ENCODE measurements at regions not wholly inside any gene's neighbourhood (a gene's known extent, or its start where the extent isn't known, plus 50 kb on each side); places are given as distances from the start of the nearest gene placed in this dataset.
"Not testable (repeated sequence)": the region's sequence is repeated elsewhere in the genome, so short reads cannot be mapped to it uniquely, and the experiment has no call there.

DNA sequence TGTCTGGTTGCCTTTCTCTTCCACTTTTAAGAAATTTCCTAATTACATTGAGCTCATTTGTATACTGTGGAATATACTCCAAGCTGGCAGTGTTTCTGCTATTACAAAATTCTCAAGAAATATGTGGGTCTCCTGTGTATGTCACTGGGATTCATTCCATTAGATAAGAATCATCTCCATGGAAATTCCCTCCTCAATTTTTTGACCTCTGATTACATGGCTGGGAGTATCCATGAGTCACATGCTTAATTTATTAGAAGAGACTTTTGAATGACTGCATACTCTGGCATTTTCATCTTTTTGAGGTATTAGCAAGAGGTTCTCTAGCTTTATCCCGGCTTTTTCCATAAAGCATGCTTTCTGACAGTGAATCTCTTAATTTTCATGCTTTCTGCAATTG, 665.5 kb upstream of the CNTNAP5 start:
- no peak for DNase-seq (ENCODE audit: low read depth)

- DNase-seq (ENCODE audit: low read depth) = no peak
Measured at GRCh38 chr2:123362671-123363440, 662.2 kb upstream of the CNTNAP5 start.

GRCh38 chr2:123363826-123364225, 661.3 kb upstream of the CNTNAP5 start:
- DNase-seq (ENCODE audit: low read depth) = no peak

DNA sequence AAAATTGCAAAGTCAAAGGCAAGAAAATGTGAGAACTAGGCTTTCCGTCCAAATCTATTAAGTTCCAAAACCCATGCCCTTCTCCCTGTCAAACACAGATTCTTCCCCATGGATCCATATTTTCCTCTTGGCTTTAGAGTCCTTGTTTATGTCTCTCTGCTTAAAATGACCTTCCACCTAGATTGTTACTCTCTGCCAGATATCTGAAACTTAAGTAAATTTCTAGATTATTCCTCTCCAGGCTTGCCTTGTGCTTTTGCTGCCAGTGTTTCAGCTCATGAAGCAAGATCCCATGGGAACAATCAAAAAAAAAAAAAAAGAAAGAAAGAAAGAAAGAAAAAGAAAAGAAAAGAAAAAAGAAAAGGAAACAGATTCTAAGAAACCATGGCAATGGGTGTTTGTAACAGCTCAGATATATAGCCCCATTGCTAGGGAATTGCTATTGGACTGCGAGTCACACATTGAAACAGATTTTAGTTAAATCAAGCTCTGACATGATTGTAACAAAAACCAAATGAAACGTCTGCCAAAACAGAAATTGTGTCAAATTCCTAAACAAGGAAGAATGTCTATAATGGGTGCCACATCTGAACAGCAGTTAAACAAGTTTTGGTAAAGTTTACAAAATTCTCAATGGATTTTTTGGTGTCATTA, 660.7 kb upstream of the CNTNAP5 start:
- no peak for DNase-seq (ENCODE audit: low read depth)

DNA sequence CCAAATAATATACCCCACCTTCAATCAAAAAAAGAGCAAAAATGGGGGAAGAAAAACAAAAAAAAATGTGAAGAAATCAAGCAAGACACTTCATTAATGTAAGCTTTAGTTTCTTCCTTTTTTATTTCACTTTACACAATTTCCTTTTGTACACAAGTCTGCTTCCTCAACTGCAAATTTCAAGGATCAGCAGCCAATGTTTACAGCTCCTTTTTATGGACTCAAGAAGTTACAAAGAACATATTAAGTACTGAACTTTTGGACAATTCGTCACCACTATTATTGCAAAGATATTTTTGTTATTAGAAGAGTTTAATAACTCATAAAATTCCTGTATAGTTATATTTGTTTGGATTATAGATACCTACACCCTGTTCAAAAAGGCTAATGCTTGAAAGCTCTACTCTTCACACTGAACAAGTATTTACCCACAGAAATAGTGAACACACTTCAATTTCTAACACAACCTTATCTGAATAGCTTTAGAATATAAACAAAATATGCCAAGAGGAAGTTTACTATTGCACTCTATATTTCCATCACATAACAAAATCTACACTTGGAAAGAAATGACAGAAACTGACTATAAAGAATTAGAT, 658.7 kb upstream of the CNTNAP5 start:
- DNase-seq (ENCODE audit: low read depth) = no peak

DNA sequence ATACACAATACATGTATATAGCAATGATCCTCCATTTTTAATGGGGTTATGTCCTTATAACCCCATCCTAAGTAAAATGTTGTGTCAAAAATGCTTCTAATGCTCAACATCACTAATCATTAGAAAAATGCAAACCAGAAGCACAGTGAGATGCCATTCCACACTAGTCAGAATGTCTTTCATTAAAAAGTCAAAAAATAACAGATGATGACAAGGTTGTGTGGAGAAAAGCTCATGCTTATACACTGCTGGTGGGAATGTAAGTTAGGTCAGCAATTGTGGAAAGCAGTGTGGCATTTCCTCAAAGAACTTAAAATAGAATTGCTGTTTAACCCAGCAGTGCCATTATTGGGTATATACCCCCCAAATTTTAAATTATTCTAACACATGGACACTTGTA, 654.9 kb upstream of the CNTNAP5 start:
- no peak for DNase-seq (ENCODE audit: low read depth)

GRCh38 chr2:123371535-123371934, 653.6 kb upstream of the CNTNAP5 start:
- DNase-seq (ENCODE audit: low read depth) = no peak

- no peak for DNase-seq (ENCODE audit: low read depth)
Measured at GRCh38 chr2:123380370-123380935, 644.6 kb upstream of the CNTNAP5 start.

DNA sequence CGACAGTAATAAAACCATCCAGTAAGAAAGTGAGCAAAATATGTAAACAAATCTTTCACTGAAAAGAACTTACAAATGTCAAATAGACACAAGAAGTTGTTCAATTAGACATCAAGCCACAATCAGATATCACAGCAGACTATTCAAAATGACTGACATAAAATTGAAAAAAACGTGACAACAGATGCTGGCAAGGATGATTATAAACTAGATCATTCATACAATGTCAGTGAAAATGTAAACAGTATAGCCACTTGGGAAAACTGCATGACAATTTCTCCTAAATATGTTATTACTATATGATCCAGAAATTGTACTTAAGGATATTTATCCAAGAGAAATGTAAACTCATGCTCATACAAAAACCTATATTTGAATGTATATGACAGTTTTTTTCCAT, 609.4 kb upstream of the CNTNAP5 start:
- no peak for DNase-seq (ENCODE audit: low read depth)

DNA sequence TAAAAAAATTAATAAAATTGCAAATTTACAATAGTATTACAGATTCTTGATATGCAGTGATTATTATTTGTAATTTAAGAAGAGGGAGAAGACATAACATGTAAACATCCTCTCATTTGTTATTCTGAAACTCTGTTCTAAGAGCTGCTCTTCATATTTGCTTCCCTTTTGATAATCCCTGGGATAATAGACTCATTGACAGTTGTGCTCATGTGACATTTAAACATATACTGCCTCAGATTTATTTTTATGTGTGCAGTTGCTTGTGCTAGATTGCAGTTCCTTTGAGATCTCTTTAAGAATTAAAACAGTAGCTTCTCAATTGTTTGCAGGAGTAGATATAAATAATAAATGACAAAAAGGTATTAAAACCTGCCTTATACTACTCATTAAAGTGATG, 605.1 kb upstream of the CNTNAP5 start:
- no peak for DNase-seq (ENCODE audit: low read depth)

DNA sequence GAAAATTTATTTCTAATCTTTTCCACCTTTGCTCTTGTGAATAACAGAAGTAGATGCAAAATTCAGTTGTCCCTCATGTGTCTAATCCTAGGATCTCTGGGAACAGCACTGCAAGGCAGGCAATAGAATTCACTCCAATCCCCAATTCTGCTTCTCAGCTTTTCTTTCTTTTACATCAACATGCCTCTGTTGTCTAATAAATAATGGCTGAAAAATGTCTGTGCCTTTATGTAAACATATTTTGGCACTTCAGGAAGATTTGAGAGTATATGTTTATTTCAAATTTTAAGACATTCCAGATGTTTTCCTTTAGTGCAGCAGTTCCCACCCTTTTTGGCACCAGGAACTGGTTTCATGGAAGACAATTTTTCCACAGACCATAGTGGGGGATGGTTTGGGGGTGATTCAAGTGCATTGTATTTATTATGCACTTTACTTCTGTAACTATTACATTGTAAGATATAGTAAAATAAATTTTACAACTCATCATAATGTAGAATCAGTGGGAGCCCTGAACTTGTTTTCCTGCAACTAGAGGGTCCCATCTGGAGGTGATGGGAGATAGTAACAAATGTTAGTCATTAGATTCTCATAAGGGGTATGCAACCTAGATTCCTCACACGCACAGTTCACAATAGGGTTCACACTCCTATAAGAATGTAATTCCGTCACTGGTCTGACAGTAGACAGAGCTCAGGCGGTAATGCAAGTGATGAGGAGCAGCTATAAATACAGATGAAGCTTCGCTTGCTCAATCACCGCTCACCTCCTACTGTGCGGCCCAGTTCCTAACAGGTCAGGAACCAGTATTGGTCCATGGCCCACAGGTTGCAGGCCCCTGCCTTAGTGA, 590.3 kb upstream of the CNTNAP5 start:
- no peak for DNase-seq (ENCODE audit: low read depth)

GRCh38 chr2:123438251-123438650, 586.8 kb upstream of the CNTNAP5 start:
- no peak for DNase-seq (ENCODE audit: low read depth)

DNA sequence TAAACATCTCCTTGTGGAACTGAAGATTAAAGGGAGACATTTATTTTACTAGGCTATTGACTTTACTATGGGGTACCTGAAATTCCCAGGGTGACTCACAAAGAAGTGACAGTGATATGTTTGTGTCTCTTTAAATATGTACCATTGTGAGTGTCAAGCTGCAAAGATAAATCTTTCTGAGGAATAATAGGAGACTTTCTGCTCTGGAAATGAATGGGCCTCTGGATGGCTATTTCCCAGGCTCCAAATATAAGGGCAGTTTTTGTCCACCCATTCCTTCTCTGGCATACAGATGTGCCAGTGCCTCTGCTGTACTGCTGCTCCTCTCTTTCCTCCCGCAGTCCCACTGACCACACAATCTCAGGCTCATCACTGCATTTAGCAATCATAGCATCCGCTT, 586.4 kb upstream of the CNTNAP5 start:
- no peak for DNase-seq (ENCODE audit: low read depth)

DNA sequence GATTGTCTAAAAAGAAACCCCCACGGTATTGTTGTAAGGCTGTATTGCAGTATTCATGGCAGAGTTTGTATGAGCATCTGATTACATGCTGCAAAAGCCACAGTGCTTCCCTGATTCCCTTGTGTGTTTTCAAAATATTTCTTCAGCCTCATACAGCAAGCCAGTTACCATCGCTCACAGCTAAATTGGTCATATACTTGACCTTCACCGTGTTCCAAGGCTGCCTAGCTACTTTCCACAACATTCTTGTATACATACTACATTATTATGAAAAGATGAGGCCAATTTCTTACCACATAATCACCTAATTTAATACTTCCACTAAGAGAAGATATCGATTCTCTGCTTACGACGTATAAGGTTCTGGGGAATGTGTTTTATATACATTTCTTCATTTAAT, 576.3 kb upstream of the CNTNAP5 start:
- no peak for DNase-seq (ENCODE audit: low read depth)

GRCh38 chr2:123451542-123451941, 573.5 kb upstream of the CNTNAP5 start:
- no peak for DNase-seq (ENCODE audit: low read depth)

- DNase-seq (ENCODE audit: low read depth) = no peak
Measured at GRCh38 chr2:123453046-123453700, 571.9 kb upstream of the CNTNAP5 start.

GRCh38 chr2:123453772-123454171, 571.3 kb upstream of the CNTNAP5 start:
- no peak for DNase-seq (ENCODE audit: low read depth)

DNA sequence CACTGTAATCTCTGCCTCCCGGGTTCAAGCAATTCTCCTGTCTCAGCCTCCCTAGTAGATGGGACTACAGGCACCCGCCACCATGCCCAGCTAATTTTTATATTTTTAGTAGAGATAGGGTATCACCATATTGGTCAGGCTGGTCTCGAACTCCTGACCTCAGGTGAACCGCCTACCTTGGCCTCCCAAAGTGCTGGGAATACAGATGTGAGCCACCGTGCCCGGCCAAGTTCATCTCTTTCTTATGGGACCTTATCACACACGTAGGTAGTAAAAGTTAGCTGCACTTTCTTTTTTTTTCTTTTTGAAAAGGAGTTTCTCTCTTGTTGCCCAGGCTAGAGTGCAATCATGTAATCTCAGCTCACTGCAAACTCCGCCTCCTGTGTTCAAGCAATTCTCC, 569.9 kb upstream of the CNTNAP5 start:
- not testable (repeated sequence) for DNase-seq (ENCODE audit: low read depth)

- DNase-seq (ENCODE audit: low read depth) = no peak
Measured at GRCh38 chr2:123456416-123456815, 568.7 kb upstream of the CNTNAP5 start.

GRCh38 chr2:123463886-123464285, 561.2 kb upstream of the CNTNAP5 start:
- DNase-seq (ENCODE audit: low read depth) = no peak

- no peak for DNase-seq (ENCODE audit: low read depth)
Measured at GRCh38 chr2:123468071-123468470, 557.0 kb upstream of the CNTNAP5 start.

DNA sequence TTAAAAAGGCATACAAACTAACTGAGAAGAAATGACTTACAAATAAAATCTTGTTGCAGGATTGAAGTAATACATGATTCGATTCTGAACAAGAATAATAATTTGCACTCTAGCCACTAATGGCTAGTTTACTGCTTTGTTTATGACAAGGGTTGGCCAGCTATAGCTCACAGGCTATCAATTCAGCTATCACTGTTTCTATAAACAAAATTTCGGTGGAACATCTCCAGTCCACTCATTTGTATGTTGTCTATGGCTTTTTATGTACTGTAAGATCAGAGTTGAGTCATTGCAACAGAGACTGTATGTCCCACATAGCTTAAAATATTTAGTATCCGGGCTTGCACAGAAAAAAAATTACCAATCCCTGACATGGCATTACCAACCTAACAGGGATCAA, 543.7 kb upstream of the CNTNAP5 start:
- DNase-seq (ENCODE audit: low read depth) = no peak
